D721Med (cell line): ENCODE measurements at regions not wholly inside any gene's neighbourhood (a gene's known extent, or its start where the extent isn't known, plus 50 kb on each side); places are given as distances from the start of the nearest gene placed in this dataset.

Source experiments
- DNase-seq: peaks from one replicate; pipeline ENCODE4 v3.0.0; 2011; ENCODE audit warnings: low spot score; ENCODE audit not compliant: insufficient read length
- FAIRE-seq: peaks from 2 replicates; lab custom pipeline; 2011; peaks lifted over from hg19 to GRCh38; lab: Jason Lieb, UNC
- TF ChIP-seq, protein P1 (sequence below): IDR thresholded peaks from 2 replicates; pipeline ENCODE4 v1.5.1; 2012; ENCODE audit warnings: mild to moderate bottlenecking, control low read depth; ENCODE audit not compliant: insufficient read depth; ENCODE audit errors: missing control alignments

DNA sequence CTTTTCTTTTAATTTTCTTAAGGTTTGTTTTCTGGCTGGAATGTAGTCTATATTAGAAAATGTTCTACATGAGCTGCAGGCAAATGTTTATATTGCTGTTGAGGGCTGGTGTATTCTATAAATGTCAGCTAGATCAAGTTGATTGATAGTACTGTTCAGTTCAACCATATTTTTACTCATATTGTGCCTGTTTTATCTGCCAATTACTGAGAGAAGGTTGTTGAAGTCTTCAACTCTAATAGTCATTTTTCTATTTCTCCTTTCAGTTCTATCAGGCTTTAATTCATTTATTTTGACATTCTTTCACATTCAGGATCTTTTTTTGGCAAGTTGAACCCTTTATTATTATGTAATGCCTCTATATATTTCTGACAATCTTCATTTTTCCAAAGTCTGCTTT is 93.2 kb upstream of the HS3ST3A1 start:
- DNase-seq (no peak), FAIRE-seq (no peak)
- TF ChIP-seq, protein P1, sequence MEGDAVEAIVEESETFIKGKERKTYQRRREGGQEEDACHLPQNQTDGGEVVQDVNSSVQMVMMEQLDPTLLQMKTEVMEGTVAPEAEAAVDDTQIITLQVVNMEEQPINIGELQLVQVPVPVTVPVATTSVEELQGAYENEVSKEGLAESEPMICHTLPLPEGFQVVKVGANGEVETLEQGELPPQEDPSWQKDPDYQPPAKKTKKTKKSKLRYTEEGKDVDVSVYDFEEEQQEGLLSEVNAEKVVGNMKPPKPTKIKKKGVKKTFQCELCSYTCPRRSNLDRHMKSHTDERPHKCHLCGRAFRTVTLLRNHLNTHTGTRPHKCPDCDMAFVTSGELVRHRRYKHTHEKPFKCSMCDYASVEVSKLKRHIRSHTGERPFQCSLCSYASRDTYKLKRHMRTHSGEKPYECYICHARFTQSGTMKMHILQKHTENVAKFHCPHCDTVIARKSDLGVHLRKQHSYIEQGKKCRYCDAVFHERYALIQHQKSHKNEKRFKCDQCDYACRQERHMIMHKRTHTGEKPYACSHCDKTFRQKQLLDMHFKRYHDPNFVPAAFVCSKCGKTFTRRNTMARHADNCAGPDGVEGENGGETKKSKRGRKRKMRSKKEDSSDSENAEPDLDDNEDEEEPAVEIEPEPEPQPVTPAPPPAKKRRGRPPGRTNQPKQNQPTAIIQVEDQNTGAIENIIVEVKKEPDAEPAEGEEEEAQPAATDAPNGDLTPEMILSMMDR, result no peak

DNA sequence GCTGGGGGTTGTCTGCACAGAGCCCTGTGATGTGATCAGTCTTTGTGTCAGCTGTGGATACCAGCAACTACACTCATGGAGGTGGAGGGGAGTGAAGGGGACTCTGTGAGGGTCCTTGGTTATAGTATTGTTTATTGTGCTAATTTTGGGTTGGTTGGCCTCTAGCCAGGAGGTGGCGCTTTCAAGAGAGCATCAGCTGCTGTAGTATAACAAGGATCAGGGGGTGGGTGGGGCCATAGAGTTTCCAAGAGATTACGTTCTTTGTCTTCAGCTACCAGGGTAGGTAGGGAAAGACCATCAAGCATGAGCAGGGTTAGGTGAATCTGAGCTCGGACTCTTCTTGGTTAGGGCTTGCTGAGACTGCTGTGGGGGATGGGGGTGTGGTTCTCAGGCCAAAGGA is 97.1 kb upstream of the HS3ST3A1 start:
- FAIRE-seq, result no peak
- TF ChIP-seq, protein P1, result no peak
- no peak for DNase-seq

DNA sequence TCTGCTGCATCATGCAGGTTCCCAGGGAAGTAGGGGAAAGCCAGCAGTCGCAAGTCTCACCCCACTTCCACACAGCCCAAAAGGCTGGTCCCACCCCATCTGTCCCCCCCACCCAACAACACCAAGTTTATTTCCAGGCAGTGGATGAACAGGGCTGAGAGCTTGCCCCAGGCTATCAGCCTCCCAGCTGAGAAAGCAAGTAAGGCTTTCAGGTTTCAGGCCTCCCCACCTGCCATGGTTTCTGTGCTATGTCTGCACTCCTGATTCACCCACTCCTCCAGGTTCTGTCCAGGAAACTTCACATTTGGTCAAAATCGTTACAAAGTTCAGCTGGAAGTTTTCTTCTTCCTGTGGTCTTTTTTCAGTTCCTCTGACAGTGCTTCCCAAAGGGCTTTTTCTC is 97.5 kb upstream of the HS3ST3A1 start:
- TF ChIP-seq, protein P1, result no peak
- no peak for FAIRE-seq

DNA sequence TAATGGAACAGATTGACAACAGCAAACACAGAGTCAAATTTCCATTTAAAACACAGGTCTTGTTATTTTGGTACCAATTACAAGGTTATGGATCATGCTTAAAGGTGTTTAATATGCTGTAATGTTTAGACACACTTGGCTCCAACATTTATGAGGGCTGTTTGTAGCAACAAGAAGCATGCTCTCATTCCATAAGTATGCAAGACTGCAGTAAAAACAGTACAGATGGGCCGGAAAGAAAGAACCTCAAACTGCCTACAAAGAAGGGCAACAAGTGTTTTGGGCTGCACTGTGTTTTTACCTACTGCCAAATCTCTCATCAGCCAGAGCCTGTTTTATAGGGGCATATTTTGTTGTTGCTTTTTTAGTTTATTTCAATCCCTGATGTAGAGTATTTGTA is 100.5 kb upstream of the HS3ST3A1 start:
- DNase-seq, result no peak
- no peak for FAIRE-seq
- TF ChIP-seq, protein P1, result no peak

More for the DNA sequence above, 97.5 kb upstream of the HS3ST3A1 start:
- DNase-seq, result no peak

DNA sequence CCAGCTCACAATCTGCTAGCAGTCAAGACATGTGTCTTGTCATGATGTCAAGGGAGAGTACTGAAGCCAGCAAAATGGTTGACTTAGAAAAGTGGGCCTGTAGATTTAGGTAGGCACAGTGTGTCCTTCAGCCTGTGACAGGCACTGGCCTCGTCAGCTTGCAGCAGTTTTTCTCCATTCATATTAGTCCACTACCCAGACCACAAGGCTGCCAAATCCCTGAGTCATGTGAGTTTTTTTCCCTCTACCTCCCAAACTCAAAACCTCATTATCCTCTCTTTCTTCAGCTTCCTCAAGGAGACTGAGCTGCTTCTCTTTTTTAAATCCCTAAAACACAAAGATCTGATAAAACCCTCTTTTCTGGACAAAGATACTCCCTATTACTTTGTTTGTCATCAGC is 102.6 kb upstream of the HS3ST3A1 start:
- TF ChIP-seq, protein P1, result no peak
- DNase-seq, result no peak
- FAIRE-seq, result no peak

DNA sequence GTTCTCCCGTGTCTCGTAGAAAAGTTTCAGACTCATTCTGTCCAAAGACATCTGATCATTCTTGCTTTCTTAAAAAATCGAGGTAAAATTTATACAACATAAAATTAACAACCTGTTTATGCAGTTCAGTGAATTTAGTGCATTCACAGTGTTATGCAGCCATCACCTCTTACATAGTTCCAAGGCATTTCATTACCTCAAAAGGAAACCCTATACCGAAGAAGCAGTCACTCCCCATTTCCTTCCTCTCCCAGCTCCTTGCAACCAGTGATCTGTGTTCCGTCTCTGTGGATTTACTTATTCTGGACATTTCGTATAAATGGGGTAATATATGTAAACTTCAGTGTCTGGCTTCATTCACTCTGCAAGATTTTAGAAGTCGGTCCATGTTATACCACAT is 103.5 kb upstream of the HS3ST3A1 start:
- DNase-seq (no peak), FAIRE-seq (no peak)
- TF ChIP-seq, protein P1, result no peak

DNA sequence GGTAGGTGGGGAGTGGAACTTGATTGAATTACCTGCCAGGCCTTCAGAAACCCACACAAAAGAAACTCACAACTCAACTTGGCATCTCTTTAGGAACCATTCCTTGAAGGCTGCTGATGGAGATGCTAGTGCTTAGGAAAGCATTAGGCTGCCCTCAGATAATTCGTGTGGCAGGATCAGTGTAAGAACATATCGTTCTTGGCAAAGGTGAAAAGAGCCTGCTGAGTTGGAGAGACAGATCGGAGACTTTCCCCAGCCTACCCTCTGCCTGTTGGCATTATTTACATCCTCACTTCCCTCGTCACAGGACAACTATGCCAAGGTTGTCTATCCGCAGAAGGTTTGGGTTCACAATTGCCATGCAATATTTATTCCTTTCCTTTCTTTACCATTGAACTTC is 120.0 kb upstream of the HS3ST3A1 start:
- TF ChIP-seq, protein P1, result no peak
- FAIRE-seq (no peak), DNase-seq (no peak)
